T-cell (primary cell): ENCODE measurements at regions not wholly inside any gene's neighbourhood (a gene's known extent, or its start where the extent isn't known, plus 50 kb on each side); places are given as distances from the start of the nearest gene placed in this dataset.

Experiments used
- ATAC-seq, 4 experiments: fragments of 200-7000 bp in 3 of 4; fragments of 150-1000 bp in 1 of 4; cut with Tn5 transposase; replicated peaks in 1 of 4; 1 replicate in 3 of 4; 2 replicates in 1 of 4; pipeline ENCODE4 v1.10.0; 2021; ENCODE audit warnings: moderate library complexity in 3 of 4, mild to moderate bottlenecking in 2 of 4, moderate number of reproducible peaks in 1 of 4
- CTCF ChIA-PET, 2 donors: fragments of 300-600 bp; sonication (Branson Sonifier 250); formaldehyde crosslinking; loops; one replicate each; lab custom pipeline; 2022; ENCODE audit warnings: antibody characterized with exemption in 2 of 2; lab: Charles Lee
- POLR2A ChIA-PET, 2 donors: fragments of 300-600 bp; sonication (Branson Sonifier 250); formaldehyde crosslinking; loops; one replicate each; lab custom pipeline; 2022; ENCODE audit warnings: antibody characterized with exemption in 2 of 2; lab: Charles Lee
- DNase-seq, 35 experiments: peaks; one replicate each; pipeline versions ENCODE4 v3.0.0 to v3.0.0-alpha.2; 2013 to 2023
- H3K27ac ChIP-seq: one replicate; pipeline ENCODE4 v1.5.1; 2013; ENCODE audit warnings: low read length
- H3K27me3 ChIP-seq, 2 experiments: replicated peaks in 1 of 2; 1 replicate in 1 of 2; 2 replicates in 1 of 2; pipeline versions ENCODE4 v1.6.1 to v1.7.0; 2013; ENCODE audit warnings: low read length in 1 of 2, mixed read lengths in 1 of 2; ENCODE audit not compliant: control insufficient read depth in 2 of 2, insufficient read depth in 2 of 2; ENCODE audit errors: extremely low read depth in 1 of 2
- H3K36me3 ChIP-seq, 2 donors: 1 replicate in 1 of 2; 2 replicates in 1 of 2; pipeline versions ENCODE4 v1.6.1 to v1.7.0; 2013; ENCODE audit warnings: low read length in 1 of 2; ENCODE audit not compliant: control insufficient read depth in 2 of 2, insufficient read depth in 1 of 2; ENCODE audit errors: extremely low read depth in 1 of 2
- H3K4me1 ChIP-seq, 2 experiments: 1 replicate in 1 of 2; 2 replicates in 1 of 2; pipeline versions ENCODE4 v1.6.1 to v1.7.0; 2013; ENCODE audit warnings: low read length in 2 of 2, mixed read lengths in 1 of 2; ENCODE audit not compliant: insufficient read depth in 2 of 2, control insufficient read depth in 1 of 2; ENCODE audit errors: extremely low read depth in 1 of 2
- H3K4me3 ChIP-seq, 2 donors: 1 replicate in 1 of 2; 2 replicates in 1 of 2; pipeline versions ENCODE4 v1.5.1 to v1.7.0; 2013; ENCODE audit warnings: mild to moderate bottlenecking in 2 of 2, low read length in 1 of 2, moderate library complexity in 1 of 2; ENCODE audit not compliant: control insufficient read depth in 1 of 2; ENCODE audit errors: extremely low read depth in 1 of 2
- H3K9me3 ChIP-seq: 2 replicates; pipeline ENCODE4 v1.7.0; 2013
- H3K27ac Mint-ChIP-seq, 2 donors: one replicate each; pipeline ENCODE4 v1.8.0; 2020 to 2021; ENCODE audit warnings: mild to moderate bottlenecking in 2 of 2, mixed read lengths in 2 of 2
- H3K27me3 Mint-ChIP-seq, 2 donors: one replicate each; pipeline ENCODE4 v1.8.0; 2021 to 2022; ENCODE audit warnings: mixed read lengths in 2 of 2
- H3K36me3 Mint-ChIP-seq: one replicate; pipeline ENCODE4 v1.8.0; 2021; ENCODE audit warnings: mixed read lengths
- H3K4me1 Mint-ChIP-seq, 3 donors: one replicate each; pipeline ENCODE4 v1.8.0; 2020 to 2022; ENCODE audit warnings: mixed read lengths in 3 of 3, mild to moderate bottlenecking in 1 of 3
- H3K4me3 Mint-ChIP-seq, 3 donors: one replicate each; pipeline ENCODE4 v1.8.0; 2020 to 2022; ENCODE audit warnings: mild to moderate bottlenecking in 3 of 3, mixed read lengths in 3 of 3, moderate library complexity in 3 of 3
- H3K9me3 Mint-ChIP-seq, 3 donors: one replicate each; pipeline ENCODE4 v1.8.0; 2020 to 2022; ENCODE audit warnings: mixed read lengths in 3 of 3
- WGBS: methylation state at CpG from one replicate; pipeline ENCODE4 v1.1.5; 2013; ENCODE audit warnings: missing lambda C conversion rate; ENCODE audit not compliant: insufficient coverage; 5-methylcytosine and 5-hydroxymethylcytosine counted together

DNA sequence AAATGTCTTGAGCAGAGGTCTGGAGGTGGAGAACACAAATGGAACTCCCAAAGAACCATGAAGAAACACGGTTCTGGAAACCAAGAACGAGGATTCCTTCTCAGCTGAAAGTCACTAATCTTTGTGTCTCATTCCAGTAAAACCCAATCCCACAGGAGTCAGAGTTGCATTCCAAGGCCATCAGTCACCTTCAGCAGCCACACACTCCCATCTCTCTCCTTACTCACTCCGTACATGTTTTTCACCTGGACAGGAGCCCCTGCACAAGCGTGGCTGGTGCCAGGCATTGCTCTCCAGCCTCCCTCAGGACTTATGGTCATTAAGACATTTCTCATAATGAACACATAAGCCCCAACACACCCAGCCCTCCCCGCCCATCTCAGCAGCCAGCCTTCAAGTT is 175.4 kb upstream of the SIX2 start:
- 80% methylated on average over 5 of the region's 5 CpGs for WGBS
- no peak overlapping the region for H3K27ac Mint-ChIP-seq

DNA sequence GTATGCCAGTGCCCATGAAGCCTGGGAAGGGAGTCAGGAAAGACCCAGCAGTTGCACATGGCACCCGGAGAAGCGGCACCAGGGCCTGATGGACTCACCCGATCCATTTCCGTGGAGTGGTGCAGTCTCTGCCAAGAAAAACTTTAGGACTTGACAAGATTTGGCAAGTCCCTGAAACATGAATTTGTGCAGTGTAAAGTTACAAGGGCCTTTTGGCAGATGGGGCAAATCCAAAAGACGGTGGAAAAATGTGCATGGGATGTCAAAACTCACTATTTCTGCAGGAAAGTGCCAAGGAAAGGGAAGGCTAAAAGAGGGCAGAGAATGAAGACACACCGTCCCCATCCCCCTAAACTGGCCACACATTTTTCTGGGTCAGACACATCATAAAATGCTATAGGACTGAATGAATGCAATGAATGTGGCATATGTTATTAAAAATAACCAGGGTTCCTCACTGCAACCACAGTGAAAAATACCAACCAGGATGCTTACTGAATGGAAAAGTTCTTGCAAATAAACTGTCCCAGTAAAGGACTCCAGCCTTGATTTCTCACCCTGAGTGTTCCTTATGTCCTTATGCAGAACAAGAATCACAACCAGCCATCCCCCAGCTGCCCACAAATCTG is 173.5 kb upstream of the SIX2 start:
- H3K27ac Mint-ChIP-seq, result no peak overlapping the region
- ChIA-PET POLR2A (no interaction called here), CTCF (no interaction called here)
- no peaks in the 10 kb centered on the region for H3K9me3 Mint-ChIP-seq
- H3K4me3 Mint-ChIP-seq, result no peak overlapping the region
- no peaks in the 10 kb centered on the region for H3K36me3 ChIP-seq
- H3K27me3 ChIP-seq, result peaks cover 0 to 13% of the 10 kb centered on the region in 2 experiments
- no peaks in the 10 kb centered on the region for H3K4me1 ChIP-seq
- DNase-seq, result no peak
- H3K27ac ChIP-seq, result no peak overlapping the region
- H3K4me1 Mint-ChIP-seq, result no peaks in the 10 kb centered on the region
- 87% methylated on average over 5 of the region's 6 CpGs for WGBS
- peaks cover 9 to 17% of the 10 kb centered on the region in 2 donors for H3K27me3 Mint-ChIP-seq
- no peaks in the 10 kb centered on the region for H3K9me3 ChIP-seq
- no peak overlapping the region for H3K4me3 ChIP-seq
- no peaks in the 10 kb centered on the region for H3K36me3 Mint-ChIP-seq
- ATAC-seq, result no peak

More for the DNA sequence above, 175.4 kb upstream of the SIX2 start:
- H3K4me3 ChIP-seq, result no peak overlapping the region
- DNase-seq, result no peak
- Mint-ChIP-seq H3K4me3 (no peak overlapping the region), H3K36me3 (no peaks in the 10 kb centered on the region), H3K9me3 (no peaks in the 10 kb centered on the region), H3K27me3 (peaks cover 27 to 32% of the 10 kb centered on the region in 2 donors), H3K4me1 (no peaks in the 10 kb centered on the region)
- H3K4me1 ChIP-seq, result no peaks in the 10 kb centered on the region
- H3K27me3 ChIP-seq, result peaks cover 0 to 14% of the 10 kb centered on the region in 2 experiments
- H3K36me3 ChIP-seq, result no peaks in the 10 kb centered on the region
- ATAC-seq, result no peak
- no peaks in the 10 kb centered on the region for H3K9me3 ChIP-seq
- ChIA-PET POLR2A (no interaction called here), CTCF (no interaction called here)
- H3K27ac ChIP-seq, result no peak overlapping the region

DNA sequence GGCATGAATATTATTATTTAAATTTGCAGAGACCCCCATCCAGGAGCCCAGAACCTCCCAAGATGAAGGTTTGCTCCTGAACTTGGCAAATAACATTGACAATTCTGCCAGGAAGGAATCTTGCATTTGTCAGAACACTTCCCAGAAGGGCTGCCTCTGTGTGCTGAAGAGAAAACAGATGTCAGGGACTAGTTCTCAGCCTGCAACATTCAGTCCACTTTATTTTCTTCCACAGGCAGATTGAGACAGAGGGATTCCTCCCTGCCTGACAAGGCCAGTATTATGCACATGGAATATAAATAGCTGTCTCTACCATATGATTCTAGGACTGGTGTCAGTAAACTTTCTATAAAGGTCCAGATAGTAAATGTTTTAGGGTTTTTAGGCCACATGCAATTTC is 171.5 kb upstream of the SIX2 start:
- no peak overlapping the region for H3K27ac Mint-ChIP-seq
- H3K27me3 Mint-ChIP-seq, result peaks cover 9 to 10% of the 10 kb centered on the region in 2 donors
- no peaks in the 10 kb centered on the region for H3K36me3 ChIP-seq
- no peak for ATAC-seq
- no peak overlapping the region for H3K27ac ChIP-seq
- no peaks in the 10 kb centered on the region for H3K4me1 Mint-ChIP-seq
- DNase-seq, result no peak
- H3K9me3 ChIP-seq, result no peaks in the 10 kb centered on the region
- no peaks in the 10 kb centered on the region for H3K36me3 Mint-ChIP-seq
- H3K4me1 ChIP-seq, result no peaks in the 10 kb centered on the region
- H3K4me3 ChIP-seq, result no peak overlapping the region
- POLR2A ChIA-PET, result interaction anchor here in 1 of 2 donors (0.6 to 0.7 kb wide), 2 partner anchors 62 to 139 kb away, joined by 7 to 14 read pairs; no protein-coding TSS in a partner anchor
- no peak overlapping the region for H3K4me3 Mint-ChIP-seq
- H3K27me3 ChIP-seq, result peaks cover 0 to 16% of the 10 kb centered on the region in 2 experiments
- H3K9me3 Mint-ChIP-seq, result peaks cover 0 to 9% (median 0%) of the 10 kb centered on the region in 3 donors
- CTCF ChIA-PET, result interaction anchor here in 1 of 2 donors (0.7 kb wide), 1 partner anchor 61 kb away, joined by 9 read pairs; no protein-coding TSS in a partner anchor

DNA sequence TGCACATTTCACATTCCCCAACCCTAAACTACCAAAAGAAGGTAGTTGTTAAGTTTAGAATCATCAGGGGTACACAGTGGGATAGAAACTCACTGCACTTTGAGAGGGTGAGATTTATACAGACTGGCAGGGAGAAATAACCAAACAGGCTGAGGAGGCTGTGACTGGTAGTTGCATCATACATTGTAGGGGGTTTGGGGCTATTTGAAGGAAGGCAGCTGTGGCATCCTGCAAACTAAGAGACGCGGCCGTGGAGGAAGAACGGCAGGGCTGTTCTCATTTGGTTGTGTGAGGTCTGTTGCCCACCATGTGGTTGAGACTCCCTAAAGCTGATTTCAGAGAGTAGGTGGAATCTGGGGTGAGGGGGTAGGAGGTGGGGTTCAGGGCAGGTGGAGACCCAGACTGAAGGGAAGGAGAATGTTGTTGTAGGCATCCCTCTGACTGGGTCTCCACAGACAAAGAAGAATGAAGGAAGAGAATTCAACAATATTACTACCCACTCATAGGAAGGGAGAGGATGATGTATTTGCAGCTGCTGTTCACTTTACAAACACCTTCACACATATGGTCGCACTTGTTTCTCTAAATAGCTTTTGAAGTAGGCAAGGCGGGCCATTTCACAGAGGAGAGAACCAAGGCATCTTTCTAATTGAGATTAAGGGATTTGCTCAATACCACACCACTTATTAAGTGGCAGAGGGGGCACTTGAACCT is 170.9 kb upstream of the SIX2 start:
- peaks cover 0 to 9% (median 0%) of the 10 kb centered on the region in 3 donors for H3K9me3 Mint-ChIP-seq
- H3K36me3 Mint-ChIP-seq, result no peaks in the 10 kb centered on the region
- H3K4me1 Mint-ChIP-seq, result no peaks in the 10 kb centered on the region
- peaks cover 0 to 16% of the 10 kb centered on the region in 2 experiments for H3K27me3 ChIP-seq
- DNase-seq, result no peak
- ChIA-PET CTCF (no interaction called here), POLR2A (no interaction called here)
- no peak overlapping the region for H3K27ac Mint-ChIP-seq
- no peak overlapping the region for H3K27ac ChIP-seq
- H3K4me3 ChIP-seq, result no peak overlapping the region
- no CpG with 5 or more reads among the region's 6 CpGs for WGBS
- no peak for ATAC-seq
- H3K36me3 ChIP-seq, result no peaks in the 10 kb centered on the region
- H3K4me1 ChIP-seq, result no peaks in the 10 kb centered on the region
- H3K27me3 Mint-ChIP-seq, result peaks cover 9 to 12% of the 10 kb centered on the region in 2 donors
- H3K4me3 Mint-ChIP-seq, result no peak overlapping the region
- no peaks in the 10 kb centered on the region for H3K9me3 ChIP-seq

DNA sequence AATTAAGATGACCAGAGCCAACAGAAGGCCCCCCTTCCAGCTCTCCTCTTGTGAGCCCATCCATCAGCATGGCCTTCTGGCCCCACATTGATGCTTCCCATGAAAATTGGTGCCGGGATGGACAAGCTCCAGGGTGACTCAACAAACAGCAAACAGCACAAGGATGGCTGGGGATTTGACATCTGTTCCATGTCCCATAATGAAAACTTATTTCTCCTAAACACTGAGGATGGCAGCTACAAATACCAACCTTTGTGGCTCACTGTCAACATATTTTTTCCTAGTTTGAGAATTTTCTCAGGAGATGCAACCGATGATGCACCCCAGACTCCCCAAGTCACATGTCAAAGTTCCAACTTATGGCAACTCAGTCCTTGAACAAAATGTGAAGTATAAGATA is 169.6 kb upstream of the SIX2 start:
- Histone ChIP-seq H3K36me3 (no peaks in the 10 kb centered on the region), H3K4me3 (no peak overlapping the region), H3K27ac (no peak overlapping the region), H3K9me3 (no peaks in the 10 kb centered on the region), H3K4me1 (no peaks in the 10 kb centered on the region), H3K27me3 (peaks cover 0 to 14% of the 10 kb centered on the region in 2 experiments)
- Mint-ChIP-seq H3K36me3 (no peaks in the 10 kb centered on the region), H3K27ac (no peak overlapping the region), H3K27me3 (peaks cover 14 to 16% of the 10 kb centered on the region in 2 donors), H3K4me1 (no peaks in the 10 kb centered on the region), H3K4me3 (no peak overlapping the region), H3K9me3 (peaks cover 0 to 13% (median 0%) of the 10 kb centered on the region in 3 donors)
- ChIA-PET POLR2A (no interaction called here), CTCF (no interaction called here)
- 57% methylated on average over 1 of the region's 2 CpGs for WGBS
- DNase-seq (no peak), ATAC-seq (no peak)

DNA sequence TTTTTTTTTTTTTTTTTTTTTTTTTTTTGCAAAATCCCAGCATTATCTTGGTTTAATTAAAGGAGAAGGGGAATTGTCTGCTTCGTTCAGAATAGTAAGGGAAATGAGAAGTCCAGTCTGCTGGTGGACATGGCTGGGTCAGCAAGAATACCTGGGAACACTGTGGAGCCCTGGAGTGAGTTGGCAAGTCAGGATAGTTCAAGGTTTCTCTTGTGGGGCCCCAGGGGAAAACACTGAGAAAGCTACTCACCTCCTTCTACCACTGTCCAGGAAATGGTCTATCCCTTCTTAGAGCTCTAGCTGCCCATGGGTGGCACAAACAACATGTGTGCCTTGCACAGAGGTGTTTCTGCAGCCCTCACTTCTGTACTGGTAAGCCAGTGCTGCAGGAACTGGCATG is 169.1 kb upstream of the SIX2 start:
- no peak for ATAC-seq
- Mint-ChIP-seq H3K4me3 (no peak overlapping the region), H3K27me3 (peaks cover 18 to 21% of the 10 kb centered on the region in 2 donors)

More for the DNA sequence above, 169.1 kb upstream of the SIX2 start:
- ChIA-PET POLR2A (no interaction called here), CTCF (no interaction called here)
- DNase-seq, result no peak
- Histone ChIP-seq H3K4me1 (no peaks in the 10 kb centered on the region), H3K9me3 (no peaks in the 10 kb centered on the region), H3K4me3 (no peak overlapping the region), H3K36me3 (no peaks in the 10 kb centered on the region), H3K27ac (no peak overlapping the region), H3K27me3 (peaks cover 0 to 14% of the 10 kb centered on the region in 2 experiments)
- Mint-ChIP-seq H3K9me3 (peaks cover 0 to 13% (median 0%) of the 10 kb centered on the region in 3 donors), H3K4me1 (no peaks in the 10 kb centered on the region), H3K36me3 (no peaks in the 10 kb centered on the region), H3K27ac (no peak overlapping the region)
- WGBS, result 50% methylated on average over 1 of the region's 1 CpG
